DND-41 (cell line): ENCODE measurements at regions not wholly inside any gene's neighbourhood (a gene's known extent, or its start where the extent isn't known, plus 50 kb on each side); places are given as distances from the start of the nearest gene placed in this dataset.

ENCODE experiments used
- ATAC-seq: fragments of 200-7000 bp; cut with Tn5 transposase; 3 replicates; pipeline ENCODE4 v1.9.1; 2021; ENCODE audit warnings: low read depth; ENCODE audit not compliant: insufficient read depth
- DNase-seq: peaks from one replicate; pipeline ENCODE4 v3.0.0-alpha.2; 2020
- H2AFZ ChIP-seq: 2 replicates; pipeline ENCODE4 v1.6.0; 2012; ENCODE audit warnings: low read depth, low read length
- H3K27ac ChIP-seq: 2 replicates; pipeline ENCODE4 v1.5.1; 2012; ENCODE audit warnings: low read length, inconsistent platforms
- H3K27me3 ChIP-seq: fragments of 200-600 bp; sonication (generic); 2 replicates; pipeline ENCODE4 v1.6.0; 2012; ENCODE audit warnings: low read length, mild to moderate bottlenecking, inconsistent platforms; ENCODE audit not compliant: insufficient read depth, poor library complexity
- H3K36me3 ChIP-seq: 2 replicates; pipeline ENCODE4 v1.5.1; 2012; ENCODE audit warnings: low read length, inconsistent platforms; ENCODE audit not compliant: insufficient read depth
- H3K4me1 ChIP-seq: 2 replicates; pipeline ENCODE4 v1.5.1; 2012; ENCODE audit warnings: mild to moderate bottlenecking, low read length; ENCODE audit not compliant: insufficient read depth
- H3K4me2 ChIP-seq: 2 replicates; pipeline ENCODE4 v1.6.0; 2012; ENCODE audit warnings: mild to moderate bottlenecking, moderate library complexity, low read length, inconsistent platforms; ENCODE audit not compliant: insufficient read depth
- H3K4me3 ChIP-seq, 2 experiments: fragments of 200-600 bp in 1 of 2; shearing (Covaris generic) in 1 of 2; 2 replicates each; pipeline ENCODE4 v1.5.1; 2012 to 2016; ENCODE audit warnings: inconsistent platforms in 2 of 2, low read length in 2 of 2, mild to moderate bottlenecking in 2 of 2, low read depth in 1 of 2, moderate library complexity in 1 of 2
- H3K79me2 ChIP-seq: 2 replicates; pipeline ENCODE4 v1.6.0; 2012; ENCODE audit warnings: low read length, inconsistent platforms; ENCODE audit not compliant: insufficient read depth
- H3K9ac ChIP-seq: 2 replicates; pipeline ENCODE4 v1.6.0; 2012; ENCODE audit warnings: low read depth, mild to moderate bottlenecking, inconsistent platforms, low read length, moderate library complexity
- H3K9me3 ChIP-seq: 2 replicates; pipeline ENCODE4 v1.5.1; 2012; ENCODE audit warnings: low read length, moderate library complexity, mild to moderate bottlenecking, inconsistent platforms; ENCODE audit not compliant: insufficient read depth, severe bottlenecking
- H4K20me1 ChIP-seq: 2 replicates; pipeline ENCODE4 v1.6.0; 2012; ENCODE audit warnings: low read length; ENCODE audit not compliant: insufficient read depth
- CTCF ChIP-seq: IDR thresholded peaks from 2 replicates; pipeline ENCODE4 v1.5.1; 2012; ENCODE audit warnings: borderline replicate concordance, low read length, moderate library complexity, mild to moderate bottlenecking; ENCODE audit not compliant: poor library complexity, severe bottlenecking; ENCODE audit errors: extremely low read depth
- EZH2 ChIP-seq: IDR thresholded peaks from 3 replicates; pipeline ENCODE4 v1.6.1; 2012; ENCODE audit warnings: borderline replicate concordance, low read depth, mild to moderate bottlenecking, moderate library complexity, low read length, inconsistent platforms; ENCODE audit not compliant: severe bottlenecking

GRCh38 chr12:102690253-102690652, 209.9 kb upstream of the IGF1 start:
- no peak overlapping the region for H3K4me3 ChIP-seq
- H2AFZ ChIP-seq = no peak overlapping the region
- H3K4me2 ChIP-seq = no peak overlapping the region
- H3K27ac ChIP-seq = no peak overlapping the region
- H3K27me3 ChIP-seq = no peaks in the 10 kb centered on the region
- no peaks in the 10 kb centered on the region for H4K20me1 ChIP-seq
- H3K79me2 ChIP-seq = no peaks in the 10 kb centered on the region
- no peak for ATAC-seq
- no peak for DNase-seq
- H3K4me1 ChIP-seq = no peaks in the 10 kb centered on the region
- no peaks in the 10 kb centered on the region for H3K9me3 ChIP-seq
- no peak for TF ChIP-seq CTCF
- no peak for TF ChIP-seq EZH2
- H3K9ac ChIP-seq = no peak overlapping the region
- no peaks in the 10 kb centered on the region for H3K36me3 ChIP-seq

- Histone ChIP-seq H3K4me3 (no peak overlapping the region), H3K79me2 (no peaks in the 10 kb centered on the region), H3K27ac (no peak overlapping the region), H2AFZ (no peak overlapping the region), H3K36me3 (no peaks in the 10 kb centered on the region), H3K27me3 (no peaks in the 10 kb centered on the region), H3K9ac (no peak overlapping the region), H3K9me3 (no peaks in the 10 kb centered on the region), H4K20me1 (no peaks in the 10 kb centered on the region), H3K4me1 (no peaks in the 10 kb centered on the region), H3K4me2 (no peak overlapping the region)
- TF ChIP-seq CTCF (no peak), EZH2 (no peak)
- no peak for ATAC-seq
- DNase-seq = no peak
Observed at GRCh38 chr12:102689701-102690100, 209.3 kb upstream of the IGF1 start.

GRCh38 chr12:102687523-102687922, 207.2 kb upstream of the IGF1 start:
- DNase-seq (no peak), ATAC-seq (no peak)
- Histone ChIP-seq H3K9ac (no peak overlapping the region), H3K4me1 (no peaks in the 10 kb centered on the region), H3K79me2 (no peaks in the 10 kb centered on the region), H3K36me3 (no peaks in the 10 kb centered on the region), H3K27ac (no peak overlapping the region), H3K4me2 (no peak overlapping the region), H3K27me3 (no peaks in the 10 kb centered on the region), H2AFZ (no peak overlapping the region), H4K20me1 (no peaks in the 10 kb centered on the region), H3K9me3 (no peaks in the 10 kb centered on the region), H3K4me3 (no peak overlapping the region)
- no peak for TF ChIP-seq CTCF
- no peak for TF ChIP-seq EZH2

GRCh38 chr12:102685841-102686240, 205.5 kb upstream of the IGF1 start:
- Histone ChIP-seq H3K79me2 (no peaks in the 10 kb centered on the region), H3K9me3 (no peaks in the 10 kb centered on the region), H4K20me1 (no peaks in the 10 kb centered on the region), H3K36me3 (no peaks in the 10 kb centered on the region), H3K4me3 (no peak overlapping the region), H3K4me2 (no peak overlapping the region), H3K27ac (no peak overlapping the region), H3K4me1 (no peaks in the 10 kb centered on the region), H3K27me3 (no peaks in the 10 kb centered on the region), H3K9ac (no peak overlapping the region), H2AFZ (no peak overlapping the region)
- no peak for TF ChIP-seq EZH2
- ATAC-seq (no peak), DNase-seq (no peak)
